ENCODE measurements at regions not wholly inside any gene's neighbourhood (a gene's known extent, or its start where the extent isn't known, plus 50 kb on each side); places are given as distances from the start of the nearest gene placed in this dataset.
A peak's percentile ranks its signal among the peaks of the same experiment; 100 is the strongest.

- DNase-seq (ENCODE audit: low spot score): no peak
Measured at GRCh38 chr20:57059055-57059596, 207.3 kb downstream of the BMP7 start.

- no peak for DNase-seq (ENCODE audit: low spot score)
Measured at GRCh38 chr20:57060407-57061050, 205.9 kb downstream of the BMP7 start.

DNA sequence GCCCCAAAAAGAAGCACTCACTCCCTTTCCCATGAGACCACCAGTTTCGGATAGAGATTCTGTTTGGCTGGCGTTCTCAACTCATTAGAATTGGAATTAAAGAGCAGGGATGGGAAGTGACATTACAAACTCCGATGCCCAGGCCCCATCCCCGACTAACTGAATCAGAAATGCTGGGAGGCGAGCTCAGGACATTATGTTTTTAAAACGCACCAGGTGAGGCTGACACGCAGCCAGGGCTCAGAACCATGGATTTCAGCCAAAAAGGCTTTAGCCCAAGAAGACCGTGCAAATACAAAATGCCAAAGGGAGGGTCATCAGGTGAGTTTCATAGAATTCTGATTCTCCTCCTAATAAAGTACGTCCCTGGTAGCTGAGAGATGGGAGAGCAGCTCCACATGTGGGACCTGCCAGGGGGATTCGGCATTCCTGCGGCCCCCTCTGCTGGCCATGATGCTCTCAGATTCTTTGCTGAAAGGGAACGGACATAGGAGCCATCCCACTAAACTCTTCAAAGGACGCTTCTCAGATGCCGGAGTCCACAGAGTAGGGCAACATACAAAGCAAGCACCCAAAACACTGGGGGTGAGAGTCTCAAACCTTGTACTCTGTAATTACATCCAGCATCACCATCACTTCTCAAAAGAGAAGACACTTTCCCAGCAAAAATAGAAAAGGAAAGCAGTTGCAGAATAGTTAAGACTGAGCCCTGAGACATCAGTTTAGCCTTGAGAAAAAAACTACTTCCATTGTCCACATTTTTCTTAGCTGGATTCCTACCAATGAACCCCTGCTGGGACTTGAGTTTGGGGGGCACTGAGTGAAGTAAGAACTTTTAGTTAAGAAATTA lies 205.2 kb downstream of the BMP7 start:
- DNase-seq (ENCODE audit: low spot score): no peak

GRCh38 chr20:57062241-57062640 lies 204.2 kb downstream of the BMP7 start:
- no peak for DNase-seq (ENCODE audit: low spot score)

GRCh38 chr20:57062696-57063270 lies 203.7 kb downstream of the BMP7 start:
- no peak for DNase-seq (ENCODE audit: low spot score)

DNA sequence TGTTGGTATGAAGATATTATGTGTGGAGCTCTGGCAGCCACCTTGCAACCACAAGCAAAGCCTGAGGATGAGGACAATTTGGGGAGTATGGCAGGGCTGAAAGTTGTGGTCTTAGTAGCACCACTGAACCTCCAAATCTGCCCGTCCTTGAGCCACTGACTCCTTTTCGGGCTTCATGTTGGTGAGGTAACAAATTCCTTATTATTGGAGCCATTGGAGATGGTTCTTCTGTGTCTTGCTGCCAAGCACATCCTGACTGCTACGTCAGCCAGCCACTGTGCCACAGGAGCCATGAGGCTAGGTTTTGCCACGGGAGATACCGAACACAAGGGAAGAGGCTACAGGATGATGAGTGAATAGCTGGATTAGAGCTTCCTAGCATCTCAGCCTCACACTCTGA lies 201.6 kb downstream of the BMP7 start:
- no peak for DNase-seq (ENCODE audit: low spot score)

DNA sequence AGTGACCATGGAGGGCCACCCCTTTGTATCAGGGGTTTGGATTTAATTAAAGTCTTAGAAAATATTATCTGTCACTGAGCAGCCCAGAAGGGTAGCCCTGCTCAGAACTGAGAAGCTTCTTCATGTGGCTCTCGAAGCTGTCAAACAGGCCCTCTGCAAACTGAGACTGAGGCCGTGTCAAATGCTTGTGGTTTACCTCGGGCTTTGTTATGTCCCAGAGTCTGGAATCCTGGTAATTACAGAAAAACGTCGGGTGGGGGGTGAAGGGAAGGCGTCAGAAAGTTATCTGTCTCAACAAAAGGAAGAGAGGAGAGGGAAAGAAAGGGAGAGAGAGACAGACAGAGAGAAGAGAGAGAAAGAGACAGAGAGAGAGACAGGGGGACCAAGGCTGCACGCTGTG lies 200.8 kb downstream of the BMP7 start:
- DNase-seq (ENCODE audit: low spot score): no peak

GRCh38 chr20:57066126-57066900 lies 200.1 kb downstream of the BMP7 start:
- no peak for DNase-seq (ENCODE audit: low spot score)

DNA sequence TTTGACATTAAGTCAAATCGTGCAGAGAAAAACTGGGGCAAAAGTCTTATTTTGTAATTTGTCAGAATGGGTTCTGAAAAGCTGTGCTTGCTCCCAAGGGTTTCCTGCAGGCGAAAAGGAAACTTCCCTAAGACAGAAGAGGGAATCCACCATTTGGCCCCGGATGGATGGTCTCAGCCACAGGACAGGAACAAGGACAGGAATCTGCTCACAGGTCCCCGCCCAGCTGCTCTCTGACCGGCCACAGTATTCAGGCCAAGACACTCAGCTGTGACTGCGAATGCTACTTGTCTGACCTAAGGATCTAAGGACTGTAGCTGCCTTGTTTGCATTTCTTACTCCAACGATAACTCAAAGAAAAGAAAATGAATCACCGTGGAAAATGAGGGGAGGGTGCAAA lies 197.0 kb downstream of the BMP7 start:
- DNase-seq (ENCODE audit: low spot score): no peak

DNA sequence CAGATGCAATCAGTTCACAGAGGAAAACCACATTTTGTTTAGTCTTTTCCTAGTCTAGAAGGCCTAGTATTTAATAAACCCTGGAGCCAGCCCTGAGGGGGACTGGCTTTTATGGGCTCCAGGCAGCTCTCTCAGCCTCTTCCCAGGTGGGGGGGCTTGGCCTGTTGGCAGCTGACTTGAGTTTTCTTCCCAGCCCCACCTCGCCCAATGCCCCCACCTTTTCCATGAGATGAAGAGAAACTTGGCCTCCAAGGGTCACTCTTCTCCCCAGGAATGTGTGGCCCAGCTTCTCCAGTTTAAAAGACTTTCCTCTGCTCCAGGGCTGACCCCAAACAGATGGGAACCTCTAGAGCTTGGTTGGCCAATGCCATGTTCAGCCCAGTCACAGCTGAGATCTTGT lies 196.1 kb downstream of the BMP7 start:
- DNase-seq (ENCODE audit: low spot score): no peak

DNA sequence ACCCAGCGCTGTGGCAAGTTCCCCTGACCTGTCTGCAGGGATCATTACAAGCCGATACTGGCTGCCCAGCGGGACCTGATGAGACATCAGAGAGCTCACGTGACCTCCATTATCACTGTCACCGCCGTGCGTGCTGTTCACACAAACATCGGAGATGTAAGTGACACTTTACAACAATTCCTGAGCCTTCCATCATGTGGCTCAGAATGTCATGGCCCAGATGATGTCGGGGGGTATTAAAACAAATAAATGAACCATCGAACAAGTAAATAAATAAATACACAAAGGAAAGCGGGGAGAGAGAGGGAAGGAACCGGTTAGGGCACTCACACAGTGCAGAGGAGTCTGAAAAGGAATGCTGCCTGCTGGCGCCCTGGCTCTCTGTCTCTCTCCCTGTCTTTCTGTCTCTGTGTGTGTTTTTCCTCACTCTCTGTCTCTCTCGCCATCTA lies 195.1 kb downstream of the BMP7 start:
- no peak for DNase-seq (ENCODE audit: low spot score)

GRCh38 chr20:57071954-57072583 lies 194.4 kb downstream of the BMP7 start:
- no peak for DNase-seq (ENCODE audit: low spot score)

DNA sequence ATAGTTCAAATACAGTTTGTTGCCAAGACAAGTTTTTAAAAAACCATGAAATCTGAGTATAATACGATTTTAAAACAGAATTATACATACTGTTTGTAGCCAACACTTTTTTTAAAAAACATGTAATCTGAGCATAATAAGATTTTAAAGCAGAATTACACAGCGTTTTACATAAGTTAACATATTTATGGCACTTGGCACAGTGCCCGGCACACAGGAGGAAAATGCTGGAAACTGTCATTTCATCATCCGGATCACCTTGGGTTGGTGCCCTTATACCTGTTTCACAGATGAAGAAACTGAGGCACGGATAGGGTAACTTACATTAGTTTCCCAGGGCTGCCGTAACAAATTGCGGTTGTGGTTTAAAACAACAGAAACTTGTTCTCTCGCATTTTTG lies 193.0 kb downstream of the BMP7 start:
- DNase-seq (ENCODE audit: low spot score): no peak

DNA sequence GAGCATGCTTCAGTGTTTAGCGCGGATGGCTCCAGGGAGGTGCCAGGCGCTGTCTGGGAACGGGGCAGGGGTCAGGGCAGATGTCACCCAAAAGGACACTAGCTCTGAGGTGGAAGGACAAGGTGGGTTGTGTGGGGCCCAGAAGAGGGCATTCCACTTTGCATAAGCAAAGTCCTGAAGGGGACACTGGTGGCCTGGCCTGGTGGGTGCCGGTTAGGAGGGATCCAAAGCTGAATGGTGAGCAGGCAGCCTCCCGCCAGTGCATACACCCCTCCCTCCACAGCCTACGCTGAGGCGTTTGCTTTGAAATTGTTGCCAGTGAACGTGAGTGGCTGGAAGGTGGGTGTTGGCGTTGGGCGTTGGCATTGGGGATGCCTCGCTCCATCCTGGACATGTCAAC lies 192.1 kb downstream of the BMP7 start:
- no peak for DNase-seq (ENCODE audit: low spot score)

DNA sequence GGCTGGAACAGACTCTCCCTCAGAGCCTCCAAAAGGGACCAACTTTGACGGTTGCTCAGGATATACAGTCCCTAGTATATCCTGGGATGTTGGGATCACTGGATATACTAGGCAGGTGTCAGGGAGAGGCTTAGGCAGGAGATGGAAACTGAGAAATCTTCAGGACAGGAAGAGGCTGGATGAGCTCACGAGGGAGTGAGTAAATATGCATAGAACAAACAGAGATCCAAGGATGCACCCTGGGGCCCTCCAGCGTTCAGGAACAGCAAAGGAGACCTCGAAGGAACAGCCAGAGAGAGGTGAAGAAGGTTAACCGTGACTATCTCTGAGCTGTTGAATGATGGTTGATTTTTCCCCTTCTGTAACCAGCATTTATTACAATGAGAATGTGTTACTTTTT lies 191.3 kb downstream of the BMP7 start:
- DNase-seq (ENCODE audit: low spot score): no peak

- no peak for DNase-seq (ENCODE audit: low spot score)
Measured at GRCh38 chr20:57075603-57076002, 190.8 kb downstream of the BMP7 start.

DNA sequence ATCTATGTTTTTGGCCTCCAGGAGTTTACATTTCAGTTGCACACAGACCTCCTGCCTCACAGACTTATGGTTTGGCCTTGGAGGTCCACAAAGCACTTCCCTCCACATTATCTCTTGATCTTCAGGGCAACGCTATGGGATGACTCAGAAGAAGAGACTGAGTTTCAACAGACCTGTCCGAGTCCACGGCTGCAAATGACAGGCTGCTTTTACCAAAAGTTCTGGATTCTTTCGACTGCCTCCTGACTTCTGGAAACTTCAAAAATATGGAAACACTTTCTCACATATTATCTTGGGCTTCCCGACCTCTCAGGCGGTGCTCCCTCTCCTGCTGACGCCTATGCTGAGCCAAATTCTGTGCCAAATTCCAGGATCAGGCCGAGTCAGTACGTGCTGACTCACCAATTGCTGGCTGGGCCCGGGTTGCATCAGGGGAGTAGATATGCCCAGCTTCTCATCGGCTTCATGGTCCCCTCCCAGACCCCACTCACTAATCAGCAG lies 190.2 kb downstream of the BMP7 start:
- peak; percentile 25 for DNase-seq (ENCODE audit: low spot score)

DNA sequence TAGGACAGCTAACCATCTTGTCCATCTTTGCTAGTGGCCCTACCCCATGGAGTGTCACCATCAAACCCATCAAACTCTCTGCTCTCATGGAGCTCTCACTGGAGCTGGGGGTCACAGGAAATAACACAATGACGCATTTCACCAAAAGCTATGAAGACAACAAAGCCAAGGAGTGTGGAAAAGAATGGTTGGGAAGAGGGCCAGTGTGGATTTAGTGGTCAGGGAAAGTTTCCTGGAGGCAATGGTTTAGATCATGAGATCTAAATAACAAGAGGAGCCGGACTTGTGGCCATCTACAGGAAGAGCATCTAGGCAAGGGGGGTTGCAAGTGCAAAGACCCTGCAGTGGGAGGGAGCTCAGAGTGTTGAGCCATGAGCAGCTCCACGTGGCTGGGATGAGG lies 189.5 kb downstream of the BMP7 start:
- DNase-seq (ENCODE audit: low spot score): no peak

- no peak for DNase-seq (ENCODE audit: low spot score)
Measured at GRCh38 chr20:57078116-57078515, 188.3 kb downstream of the BMP7 start.

DNA sequence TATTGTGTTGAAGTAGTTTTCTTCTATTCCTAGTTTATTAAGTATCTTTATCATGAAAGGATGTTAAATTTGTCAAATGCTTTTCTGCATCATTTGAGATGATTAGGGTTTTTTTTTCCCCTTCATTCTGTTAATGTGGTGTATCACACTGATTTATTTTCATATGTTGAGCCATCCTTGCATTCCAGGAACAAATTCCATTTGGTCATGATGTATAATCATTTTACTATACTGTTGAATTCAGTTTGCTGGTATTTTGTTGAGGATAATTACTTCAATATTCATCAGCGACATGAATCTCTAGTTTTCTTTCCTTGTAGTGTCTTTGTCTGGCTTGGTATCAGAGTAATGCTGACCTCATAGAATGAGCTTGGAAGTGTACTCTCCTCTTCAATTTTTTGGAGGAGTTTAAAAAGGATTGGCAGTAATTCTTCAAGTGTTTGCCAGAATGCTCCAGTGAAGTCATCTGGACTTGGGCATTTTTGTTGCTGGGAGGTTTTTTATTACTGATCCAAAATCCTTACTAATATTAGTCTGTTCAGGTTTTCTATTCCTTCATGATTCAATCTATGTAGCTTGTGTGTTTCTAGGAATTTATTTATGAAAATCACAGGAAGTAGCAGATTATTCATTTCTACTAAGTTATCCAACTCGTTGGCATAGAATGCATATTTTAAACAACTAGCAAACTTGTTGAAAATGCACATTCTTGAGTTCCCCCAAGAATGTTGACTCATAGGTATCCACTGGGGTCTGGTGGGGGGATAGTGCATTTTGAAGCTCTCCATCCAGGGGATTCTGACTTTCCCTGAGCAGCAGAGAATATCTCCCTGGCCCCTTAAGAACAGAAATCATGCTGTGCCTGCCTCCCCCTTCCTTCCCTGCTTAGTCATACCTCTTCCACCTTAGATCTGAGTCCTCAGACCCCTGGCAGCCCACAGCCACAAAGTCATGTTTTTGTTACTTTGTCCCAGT lies 187.1 kb downstream of the BMP7 start:
- DNase-seq (ENCODE audit: low spot score): no peak

All from LoVo (cell line).